ENCODE measurements at regions not wholly inside any gene's neighbourhood (a gene's known extent, or its start where the extent isn't known, plus 50 kb on each side); places are given as distances from the start of the nearest gene placed in this dataset.

DNA sequence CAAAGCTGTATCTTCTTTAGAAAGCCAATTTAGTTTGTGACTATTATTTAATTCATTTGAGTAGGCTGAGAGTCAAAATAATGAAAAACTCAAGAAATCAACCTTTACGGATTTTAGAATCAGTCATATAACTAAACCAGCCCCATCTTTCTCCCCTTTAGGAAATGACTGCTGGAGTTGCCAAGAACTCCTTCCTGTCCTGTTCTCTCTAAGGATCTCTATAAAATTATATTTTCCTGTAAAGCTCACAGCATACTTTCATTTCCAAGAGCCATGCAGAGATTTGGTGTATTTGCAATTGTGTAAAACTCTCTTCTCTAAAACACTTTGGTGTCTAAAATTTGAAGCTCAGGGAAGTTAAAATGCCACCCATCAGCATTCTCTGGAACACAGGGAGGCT is 323.4 kb upstream of the GBE1 start:
- no peaks in the 10 kb centered on the region for H3K9me2 ChIP-seq (replicated peaks; ENCODE audit: insufficient read depth, low read length)
- no peaks in the 10 kb centered on the region for H4K20me1 ChIP-seq (ENCODE audit: low read depth, low read length)
- no peaks in the 10 kb centered on the region for H3K27me3 ChIP-seq (ENCODE audit: low read length)
- H3K4me2 ChIP-seq (ENCODE audit: low read depth, low read length, poor library complexity, severe bottlenecking): no peak overlapping the region
- H3K27ac ChIP-seq (ENCODE audit: low read depth, low read length): no peak overlapping the region
- H3K36me3 ChIP-seq (ENCODE audit: low read length): no peaks in the 10 kb centered on the region
- no peaks in the 10 kb centered on the region for H3F3A ChIP-seq (ENCODE audit: insufficient read depth)
- no peak overlapping the region for H3K4me3 ChIP-seq (ENCODE audit: insufficient read depth, low read length, poor library complexity, severe bottlenecking)
- TF ChIP-seq EZH2phosphoT487 (conservative IDR thresholded peaks at IDR 0.05; ENCODE audit: low read length) (no peak), CTCF (IDR thresholded peaks at IDR 0.05; ENCODE audit: insufficient read depth, low read length, poor library complexity, severe bottlenecking) (no peak)
- H2AFZ ChIP-seq (ENCODE audit: low read depth, low read length, severe bottlenecking): no peak overlapping the region
- H3K9ac ChIP-seq (ENCODE audit: low read length): no peak overlapping the region
- H3K79me2 ChIP-seq (ENCODE audit: insufficient read depth, low read length): no peaks in the 10 kb centered on the region
- H3K9me3 ChIP-seq (ENCODE audit: insufficient read depth, low read length): no peaks in the 10 kb centered on the region

GRCh38 chr3:82082796-82083195 is 321.4 kb upstream of the GBE1 start:
- Histone ChIP-seq H3K36me3 (ENCODE audit: low read length) (no peaks in the 10 kb centered on the region), H3K4me2 (ENCODE audit: low read depth, low read length, poor library complexity, severe bottlenecking) (peak overlapping the region; percentile 8), H3K9me3 (ENCODE audit: insufficient read depth, low read length) (no peaks in the 10 kb centered on the region)

GRCh38 chr3:82081351-82081750 is 319.9 kb upstream of the GBE1 start:
- Histone ChIP-seq H3K27me3 (ENCODE audit: low read length) (no peaks in the 10 kb centered on the region), H4K20me1 (ENCODE audit: low read depth, low read length) (no peaks in the 10 kb centered on the region), H3F3A (ENCODE audit: insufficient read depth) (no peaks in the 10 kb centered on the region), H3K9ac (ENCODE audit: low read length) (no peak overlapping the region), H3K4me3 (ENCODE audit: insufficient read depth, low read length, poor library complexity, severe bottlenecking) (no peak overlapping the region), H3K9me2 (replicated peaks; ENCODE audit: insufficient read depth, low read length) (no peaks in the 10 kb centered on the region), H2AFZ (ENCODE audit: low read depth, low read length, severe bottlenecking) (no peak overlapping the region), H3K36me3 (ENCODE audit: low read length) (no peaks in the 10 kb centered on the region), H3K4me2 (ENCODE audit: low read depth, low read length, poor library complexity, severe bottlenecking) (no peak overlapping the region), H3K27ac (ENCODE audit: low read depth, low read length) (no peak overlapping the region), H3K79me2 (ENCODE audit: insufficient read depth, low read length) (no peaks in the 10 kb centered on the region), H3K9me3 (ENCODE audit: insufficient read depth, low read length) (no peaks in the 10 kb centered on the region)
- TF ChIP-seq EZH2phosphoT487 (conservative IDR thresholded peaks at IDR 0.05; ENCODE audit: low read length) (no peak), CTCF (IDR thresholded peaks at IDR 0.05; ENCODE audit: insufficient read depth, low read length, poor library complexity, severe bottlenecking) (no peak)

More at GRCh38 chr3:82082796-82083195, 321.4 kb upstream of the GBE1 start:
- no peak overlapping the region for H3K27ac ChIP-seq (ENCODE audit: low read depth, low read length)
- no peaks in the 10 kb centered on the region for H3K9me2 ChIP-seq (replicated peaks; ENCODE audit: insufficient read depth, low read length)
- H3K27me3 ChIP-seq (ENCODE audit: low read length): no peaks in the 10 kb centered on the region
- H3K4me3 ChIP-seq (ENCODE audit: insufficient read depth, low read length, poor library complexity, severe bottlenecking): no peak overlapping the region
- no peak overlapping the region for H2AFZ ChIP-seq (ENCODE audit: low read depth, low read length, severe bottlenecking)
- no peak overlapping the region for H3K9ac ChIP-seq (ENCODE audit: low read length)
- H4K20me1 ChIP-seq (ENCODE audit: low read depth, low read length): no peaks in the 10 kb centered on the region
- no peaks in the 10 kb centered on the region for H3F3A ChIP-seq (ENCODE audit: insufficient read depth)
- TF ChIP-seq EZH2phosphoT487 (conservative IDR thresholded peaks at IDR 0.05; ENCODE audit: low read length): no peak
- no peak for TF ChIP-seq CTCF (IDR thresholded peaks at IDR 0.05; ENCODE audit: insufficient read depth, low read length, poor library complexity, severe bottlenecking)
- H3K79me2 ChIP-seq (ENCODE audit: insufficient read depth, low read length): no peaks in the 10 kb centered on the region

Data from SU-DHL-6 (cell line).